HG03378 (cell line): ENCODE measurements at regions not wholly inside any gene's neighbourhood (a gene's known extent, or its start where the extent isn't known, plus 50 kb on each side); places are given as distances from the start of the nearest gene placed in this dataset.
"Not testable (repeated sequence)": the region's sequence is repeated elsewhere in the genome, so short reads cannot be mapped to it uniquely, and the experiment has no call there.

Experiments used
- ATAC-seq: cut with Tn5 transposase; IDR thresholded peaks from one replicate; pipeline ENCODE4 v1.9.1; 2021; ENCODE audit warnings: mild to moderate bottlenecking, moderate library complexity; ENCODE audit not compliant: unreplicated experiment

DNA sequence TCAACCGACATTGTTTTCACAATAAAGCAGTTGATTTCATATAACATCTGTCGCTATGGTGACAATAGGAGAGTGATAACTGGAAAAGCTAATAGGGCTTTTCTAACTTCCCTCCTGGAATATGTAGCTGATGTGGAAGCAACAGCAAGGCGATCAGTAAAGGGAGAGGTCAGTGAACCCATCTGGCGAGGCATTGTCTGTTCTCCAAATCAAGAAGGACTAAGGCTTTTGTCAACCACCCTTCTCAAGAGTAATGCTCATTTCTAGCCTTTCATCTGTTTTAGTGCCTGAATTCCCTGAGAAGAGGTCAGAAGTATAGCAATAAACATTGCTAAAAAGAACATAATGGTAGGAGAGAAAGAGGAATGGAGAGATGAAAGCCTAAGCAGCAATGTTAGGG lies 201.3 kb downstream of the AKAP7 start:
- ATAC-seq = no peak

DNA sequence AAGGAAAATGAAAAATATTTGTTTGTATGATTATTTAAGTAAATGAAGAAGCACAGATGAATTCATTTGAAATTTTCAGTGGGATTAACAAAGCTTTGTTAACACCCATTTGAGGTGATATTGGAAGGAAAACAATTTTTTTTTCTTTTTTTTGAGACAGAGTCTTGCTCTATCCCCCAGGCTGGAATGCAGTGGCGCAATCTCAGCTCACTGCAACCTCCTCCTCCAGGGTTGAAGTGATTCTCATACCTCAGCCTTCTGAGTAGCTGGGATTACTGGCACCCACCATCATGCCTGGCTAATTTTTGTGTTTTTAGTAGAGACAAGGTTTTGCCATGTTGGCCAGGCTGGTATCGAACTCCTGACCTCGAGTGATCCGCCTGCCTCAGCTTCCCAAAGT lies 211.6 kb downstream of the AKAP7 start:
- ATAC-seq = not testable (repeated sequence)

DNA sequence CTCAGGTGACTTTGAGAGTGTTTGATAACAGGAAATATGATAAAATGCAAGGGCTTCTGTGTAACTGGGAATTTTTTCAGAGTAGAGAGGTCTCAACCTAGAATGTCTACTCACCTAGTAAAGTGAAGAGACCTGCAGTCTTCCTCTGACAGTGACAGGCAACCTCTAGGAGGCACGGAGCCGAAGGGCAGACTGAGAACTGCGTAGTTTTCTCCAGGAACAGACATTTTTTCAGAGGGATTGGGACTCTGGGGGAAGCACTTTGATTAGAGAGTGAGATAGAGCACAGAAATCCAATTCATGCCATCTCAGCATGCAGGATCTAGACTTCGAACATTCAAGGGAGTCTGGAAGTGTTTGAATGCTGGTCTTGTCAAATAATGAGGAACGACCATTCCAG lies 213.3 kb downstream of the AKAP7 start:
- no peak for ATAC-seq

DNA sequence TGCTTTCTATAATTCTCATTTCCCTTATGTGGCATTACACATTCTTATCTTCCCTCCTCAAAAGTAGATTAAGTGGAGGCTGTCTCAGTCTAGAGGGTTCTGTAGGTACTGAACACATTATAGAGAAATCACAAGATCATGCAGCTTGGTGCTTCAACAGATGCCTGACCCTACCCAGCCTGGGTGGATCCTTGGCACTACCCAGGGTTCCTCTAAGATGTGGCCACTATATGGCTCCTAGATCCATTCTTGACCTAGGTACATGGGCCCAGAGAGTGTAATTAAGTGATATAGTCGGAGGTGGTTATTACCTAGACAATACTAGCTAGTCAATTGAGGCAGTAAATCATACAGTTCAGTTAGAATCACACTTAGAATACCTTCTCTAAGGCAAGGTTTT lies 213.9 kb downstream of the AKAP7 start:
- no peak for ATAC-seq

DNA sequence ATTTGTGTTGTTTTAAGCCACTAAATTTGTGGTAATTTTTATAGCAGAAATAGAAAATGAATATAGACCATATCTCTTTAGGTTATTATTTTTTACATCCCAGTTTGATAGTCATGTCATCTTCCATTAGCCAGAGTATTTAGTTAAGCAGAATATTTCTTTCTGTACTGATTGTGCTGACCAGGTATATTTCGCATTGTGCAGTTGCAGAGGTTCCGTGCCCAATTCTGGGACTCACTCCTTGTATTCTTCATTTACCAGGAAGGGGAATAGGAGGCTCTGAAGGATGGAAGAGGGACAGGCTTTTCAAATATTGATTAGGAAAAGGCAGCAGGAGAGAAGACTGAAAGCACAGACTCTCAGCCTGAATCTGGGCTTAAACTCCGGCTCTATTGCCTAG lies 217.8 kb downstream of the AKAP7 start:
- ATAC-seq = no peak

DNA sequence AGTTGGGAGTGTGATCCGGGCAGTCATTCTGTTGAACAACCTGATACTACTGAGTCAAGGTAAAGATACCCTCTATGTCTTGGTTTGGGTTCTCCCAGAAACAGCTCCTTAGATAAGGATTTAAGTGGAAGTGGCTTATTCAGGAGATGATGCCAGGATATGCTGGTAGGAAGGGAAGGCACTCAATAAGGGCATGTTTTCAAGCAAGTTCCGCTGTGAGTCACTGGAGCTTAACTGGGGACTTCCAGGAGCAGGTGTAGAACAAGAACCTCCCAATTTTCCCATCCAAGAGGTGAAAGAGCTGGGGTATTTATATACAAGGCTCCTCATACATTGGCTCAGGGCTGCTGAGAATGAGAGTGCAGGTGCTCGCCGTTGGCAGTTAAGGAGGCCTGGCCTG lies 218.6 kb downstream of the AKAP7 start:
- ATAC-seq = no peak

DNA sequence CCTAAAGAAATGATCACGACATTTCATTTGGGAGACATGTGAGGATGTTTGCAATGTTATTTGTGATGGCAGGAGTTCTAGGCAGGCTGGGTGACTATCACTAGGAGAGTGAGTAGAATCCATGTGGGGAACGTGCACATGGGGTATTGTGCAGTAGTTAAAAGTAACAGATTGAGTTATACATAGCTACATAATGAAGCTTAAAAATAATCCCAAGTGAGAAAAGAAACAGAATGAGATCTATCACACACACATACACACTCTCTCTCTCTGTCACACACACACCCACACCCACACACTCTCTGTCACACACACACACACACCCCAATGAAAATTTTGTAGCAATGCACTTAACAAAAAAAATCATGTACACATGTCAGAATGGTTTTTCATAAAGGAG lies 218.7 kb upstream of the ARG1 start:
- ATAC-seq = no peak

DNA sequence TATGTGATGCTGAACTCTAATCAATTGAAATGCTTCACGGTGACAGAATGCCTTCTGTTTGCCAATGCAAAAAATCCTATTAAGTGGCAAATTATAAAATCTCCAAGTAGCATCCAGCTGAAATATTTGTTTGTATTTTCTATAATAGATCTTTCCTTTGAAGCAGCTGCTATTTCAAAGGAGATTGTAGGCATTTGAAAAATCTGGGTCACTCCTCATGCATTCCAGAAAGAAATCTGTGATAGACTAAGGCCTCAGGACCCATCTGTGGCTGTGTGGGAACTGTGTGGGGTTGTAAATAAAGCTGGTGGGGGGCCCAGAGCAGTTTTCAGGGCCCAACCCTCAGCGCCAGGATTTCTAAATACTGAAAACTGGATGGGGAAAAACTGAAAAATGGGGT lies 216.9 kb upstream of the ARG1 start:
- ATAC-seq = no peak

DNA sequence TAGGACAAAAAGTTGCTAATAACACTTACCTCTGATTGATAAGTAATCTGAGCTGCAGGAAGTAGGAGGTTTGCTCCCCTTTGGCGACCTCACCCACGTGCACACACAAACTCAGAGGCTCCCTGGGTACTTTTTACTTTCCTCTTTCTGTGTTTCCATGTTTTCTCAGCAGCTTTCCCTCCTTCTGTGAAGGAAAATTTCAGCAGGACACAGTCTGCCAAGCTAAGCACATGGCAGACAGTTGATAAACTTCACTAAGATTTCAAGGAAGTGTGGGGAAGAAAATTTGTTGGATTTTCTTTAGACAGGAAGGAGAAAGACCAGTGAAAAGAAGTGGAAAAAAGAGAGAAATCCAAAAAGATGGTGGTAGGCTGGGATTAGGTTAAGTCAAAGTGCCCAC lies 215.5 kb upstream of the ARG1 start:
- no peak for ATAC-seq

DNA sequence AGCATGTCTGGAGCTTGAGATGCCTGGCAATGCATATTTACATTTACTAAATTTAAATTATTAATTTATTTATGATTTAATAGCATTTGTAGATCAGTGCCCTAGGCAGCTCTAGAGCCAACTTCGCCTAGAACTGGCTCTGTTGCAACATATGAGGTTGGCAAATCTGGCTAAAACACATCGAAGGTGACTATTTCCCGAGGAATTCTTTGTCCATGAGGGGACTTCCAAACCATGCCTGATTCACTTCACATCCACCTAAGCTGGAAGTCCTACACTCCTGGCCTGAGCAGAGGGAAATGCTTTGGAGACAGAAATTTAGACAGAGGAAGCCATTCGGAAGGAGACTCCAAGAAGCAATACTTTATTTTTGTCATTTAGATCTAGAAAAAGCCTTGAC lies 211.0 kb upstream of the ARG1 start:
- no peak for ATAC-seq

DNA sequence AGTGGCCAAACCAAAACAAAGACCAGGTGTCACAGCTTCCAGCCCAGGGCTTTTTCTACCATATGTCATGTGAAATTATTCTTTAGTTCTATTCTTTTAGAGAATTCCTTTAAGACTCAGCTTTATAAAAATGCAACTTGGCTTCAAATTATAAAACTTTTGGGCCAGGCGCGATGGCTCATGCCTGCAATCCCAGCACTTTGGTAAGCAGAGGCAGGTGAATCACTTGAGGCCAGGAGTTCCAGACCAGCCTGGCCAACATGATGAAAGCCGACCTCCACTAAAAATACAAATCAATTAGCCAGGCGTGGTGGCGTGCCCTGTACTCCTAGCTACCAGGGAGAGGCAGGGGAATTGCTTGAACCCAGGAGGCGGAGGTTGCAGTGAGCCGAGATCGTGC lies 210.3 kb upstream of the ARG1 start:
- ATAC-seq = no peak

DNA sequence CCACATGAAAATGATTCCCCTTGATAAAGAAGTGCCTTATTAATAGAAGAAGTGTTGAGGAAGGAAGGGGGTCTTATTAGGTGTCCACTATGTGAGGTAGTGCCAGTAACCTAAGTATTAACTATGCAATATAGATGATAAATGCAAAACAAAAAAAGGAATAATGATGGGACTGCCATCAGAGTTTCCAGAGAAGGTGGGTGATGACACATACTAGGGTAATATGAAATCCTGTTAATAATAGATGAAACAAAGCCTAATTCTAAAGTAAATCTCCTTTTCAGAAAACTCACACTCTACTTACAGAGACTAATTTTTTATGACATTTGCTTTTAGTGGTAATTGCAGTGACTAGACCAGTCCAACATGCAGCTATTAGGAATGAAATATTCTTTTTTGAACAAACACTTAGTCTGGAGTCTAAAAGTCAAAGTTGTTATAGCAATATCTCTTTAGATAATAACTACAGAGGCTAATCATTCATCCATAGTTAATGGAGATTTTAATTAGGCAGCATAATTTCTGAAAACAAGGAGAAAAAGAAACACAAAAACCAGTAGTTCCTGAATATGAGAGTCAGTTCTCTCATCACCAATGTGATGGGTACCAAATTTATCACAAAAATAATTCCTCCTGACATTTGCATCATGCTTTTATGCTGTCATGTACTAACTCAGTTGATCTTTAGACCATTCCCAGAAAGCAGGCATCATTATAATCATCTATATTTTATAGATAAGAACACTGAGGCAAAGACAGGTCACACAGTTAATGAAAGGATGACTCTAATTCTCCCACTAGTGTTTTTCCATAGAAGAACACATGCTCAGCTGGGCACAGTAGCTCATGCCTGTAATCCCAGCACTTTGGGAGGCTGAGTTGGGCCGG lies 208.8 kb upstream of the ARG1 start:
- ATAC-seq = no peak

DNA sequence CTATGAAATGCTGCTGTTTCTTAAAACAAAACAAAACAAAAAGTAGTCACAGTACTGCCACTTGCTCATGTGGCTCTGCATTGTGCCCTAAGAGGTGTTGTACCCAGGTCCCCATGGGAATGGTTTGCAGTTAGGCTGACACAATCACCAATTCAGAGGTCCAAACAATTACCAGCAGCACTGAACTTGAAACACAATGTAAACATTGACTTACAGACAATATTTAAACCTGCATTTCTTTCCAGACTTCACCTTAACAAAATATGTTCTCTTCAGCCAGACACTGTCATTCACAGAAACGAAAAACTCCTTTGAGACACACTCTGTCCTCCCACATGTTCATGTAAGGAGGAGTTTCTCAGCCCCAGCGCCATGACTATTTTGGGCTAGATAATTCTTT lies 206.8 kb upstream of the ARG1 start:
- no peak for ATAC-seq

DNA sequence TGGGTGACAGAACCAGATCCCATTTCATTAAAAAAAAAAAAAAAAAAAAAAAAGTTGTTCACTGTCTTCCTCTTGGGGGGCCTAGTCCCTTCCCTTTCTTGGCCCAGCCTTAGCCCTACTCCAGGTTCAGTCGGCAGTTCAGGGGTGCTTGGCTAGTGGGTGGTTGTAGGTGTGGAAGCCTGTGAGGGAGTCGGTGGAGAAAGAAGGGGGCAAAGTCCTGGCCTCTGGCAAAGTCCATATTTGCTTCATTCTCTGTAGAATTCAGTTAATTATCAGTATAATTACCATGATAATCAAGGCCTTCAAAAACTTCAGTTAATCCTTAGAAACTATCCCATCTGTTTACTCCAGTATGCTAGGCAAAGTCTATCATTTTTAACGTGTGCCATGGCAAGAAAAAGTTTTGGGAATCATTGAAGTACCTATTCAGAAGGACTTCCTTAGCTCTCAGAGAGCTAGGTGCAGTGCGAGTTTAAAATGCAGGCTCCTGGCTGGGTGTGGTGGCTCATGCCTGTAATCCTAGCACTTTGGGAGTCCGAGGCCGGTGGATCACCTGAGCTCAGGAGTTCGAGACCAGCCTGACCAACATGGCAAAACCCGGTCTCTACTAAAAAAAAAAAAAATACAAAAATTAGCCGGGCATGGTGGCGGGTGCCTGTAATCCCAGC lies 205.7 kb upstream of the ARG1 start:
- ATAC-seq = no peak

DNA sequence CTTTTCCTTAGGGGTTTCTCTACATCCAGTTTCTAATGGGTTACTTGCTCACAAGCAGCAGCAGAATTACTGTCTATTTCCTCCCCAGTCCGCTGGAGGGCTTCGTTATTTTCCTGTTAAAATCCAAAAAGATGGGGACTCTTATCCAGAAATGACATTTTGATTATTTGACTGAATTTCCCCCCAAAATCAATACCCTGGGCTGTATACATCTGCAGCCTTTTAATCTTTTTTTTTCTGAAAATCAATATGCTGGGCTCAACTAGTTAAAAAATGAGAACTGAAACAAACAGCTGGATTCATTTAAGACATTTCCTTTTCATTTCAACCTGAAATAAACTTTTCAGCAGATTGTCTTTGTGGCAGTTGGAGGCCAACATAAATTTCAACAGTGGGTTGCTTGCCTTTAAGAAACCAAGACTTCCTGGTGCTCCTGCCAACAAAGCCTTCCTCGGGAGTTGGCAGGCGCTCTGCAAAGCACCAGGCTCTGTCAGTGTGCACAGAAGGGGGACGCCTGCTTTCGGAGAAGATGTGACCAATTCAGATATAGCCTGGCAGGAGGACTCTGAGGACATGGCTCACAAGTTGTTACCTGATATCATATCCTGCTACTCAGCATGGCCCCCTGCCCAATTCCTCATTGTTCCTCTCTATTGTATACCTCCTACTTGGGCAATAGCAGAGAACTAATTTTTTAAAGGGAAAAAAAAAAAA lies 204.7 kb upstream of the ARG1 start:
- ATAC-seq = peak; percentile 72

DNA sequence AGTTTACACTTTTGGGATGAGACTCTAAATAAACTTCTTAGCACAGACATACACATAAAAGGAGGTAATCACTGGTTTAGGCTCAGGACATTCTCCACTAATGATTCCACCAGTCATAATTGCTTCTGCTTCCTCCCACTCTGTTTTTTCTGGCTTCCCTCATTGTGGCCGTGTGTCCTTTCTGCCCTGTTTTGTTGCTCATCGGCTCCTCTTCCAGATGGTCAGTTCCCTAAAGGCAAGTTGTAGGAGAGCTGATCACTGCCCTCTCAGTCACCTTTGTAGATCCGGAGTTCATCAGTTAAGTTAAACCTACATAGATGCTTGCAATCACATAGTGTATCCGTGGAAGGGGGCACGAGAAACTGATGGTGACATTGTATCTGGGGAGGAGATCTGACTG lies 200.5 kb upstream of the ARG1 start:
- ATAC-seq = no peak

DNA sequence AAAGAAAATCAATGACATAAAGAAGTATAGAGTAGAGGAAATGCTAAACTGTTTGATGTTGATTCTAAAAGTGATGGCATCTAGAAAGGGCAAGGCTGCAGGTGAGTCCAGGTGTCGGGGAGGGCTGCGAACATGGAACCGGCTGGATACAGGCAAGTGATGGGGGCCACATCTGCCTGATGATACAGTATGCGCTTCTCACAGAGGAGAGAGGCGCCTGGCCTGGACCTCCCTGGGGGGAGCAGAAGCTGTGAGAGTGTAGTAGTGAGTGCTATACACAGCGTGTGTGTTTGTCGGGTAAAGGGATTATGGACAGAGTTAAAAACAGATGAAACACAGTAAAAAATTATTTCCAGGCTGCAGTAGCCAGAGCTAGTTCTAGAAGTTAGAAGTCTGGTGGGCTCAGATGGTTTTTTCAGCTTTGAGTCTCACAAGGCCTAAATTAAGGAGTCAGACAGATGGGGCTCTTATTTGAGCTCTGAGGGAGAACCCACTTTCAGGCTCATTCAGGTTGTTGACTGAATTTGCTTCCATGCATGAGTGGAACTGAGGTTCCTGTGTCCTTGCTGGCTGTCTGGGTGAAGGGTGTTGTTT lies 195.8 kb upstream of the ARG1 start:
- ATAC-seq = no peak

DNA sequence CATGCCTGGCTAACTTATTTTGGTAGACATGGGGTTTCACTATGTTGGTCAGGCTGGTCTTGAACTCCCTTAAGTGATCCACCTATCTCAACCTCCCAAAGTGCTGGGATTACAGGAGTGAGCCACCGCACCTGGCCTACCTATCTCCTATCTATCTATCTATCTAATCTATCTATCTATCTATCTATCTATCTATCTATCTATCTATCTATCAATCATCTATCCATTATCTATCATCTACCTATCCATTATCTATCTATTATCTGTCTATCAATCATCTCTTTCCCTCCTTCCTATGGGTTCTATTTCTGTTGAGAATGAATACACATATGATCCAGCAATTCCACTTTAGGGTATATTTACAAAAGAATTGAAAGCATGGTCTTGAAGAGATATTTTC lies 194.2 kb upstream of the ARG1 start:
- no peak for ATAC-seq

DNA sequence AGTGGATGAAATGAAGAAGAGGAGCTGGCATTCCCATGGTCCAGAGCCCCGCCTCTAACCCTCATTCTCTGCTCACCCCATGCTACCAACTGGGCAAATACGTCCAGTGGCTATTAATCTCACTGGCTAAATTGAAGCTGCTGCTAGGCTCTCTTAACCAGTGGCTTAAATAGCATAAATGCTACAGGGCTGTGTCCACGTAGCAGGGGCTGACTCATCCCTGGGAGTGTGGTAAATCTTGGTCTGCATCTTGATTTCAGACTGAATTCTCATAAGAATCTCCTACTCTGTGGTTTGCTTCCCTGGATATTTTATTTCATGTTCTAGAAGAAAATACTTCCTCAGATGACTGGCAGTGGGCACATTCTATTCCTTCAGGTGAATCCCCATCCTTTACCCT lies 193.1 kb upstream of the ARG1 start:
- no peak for ATAC-seq

DNA sequence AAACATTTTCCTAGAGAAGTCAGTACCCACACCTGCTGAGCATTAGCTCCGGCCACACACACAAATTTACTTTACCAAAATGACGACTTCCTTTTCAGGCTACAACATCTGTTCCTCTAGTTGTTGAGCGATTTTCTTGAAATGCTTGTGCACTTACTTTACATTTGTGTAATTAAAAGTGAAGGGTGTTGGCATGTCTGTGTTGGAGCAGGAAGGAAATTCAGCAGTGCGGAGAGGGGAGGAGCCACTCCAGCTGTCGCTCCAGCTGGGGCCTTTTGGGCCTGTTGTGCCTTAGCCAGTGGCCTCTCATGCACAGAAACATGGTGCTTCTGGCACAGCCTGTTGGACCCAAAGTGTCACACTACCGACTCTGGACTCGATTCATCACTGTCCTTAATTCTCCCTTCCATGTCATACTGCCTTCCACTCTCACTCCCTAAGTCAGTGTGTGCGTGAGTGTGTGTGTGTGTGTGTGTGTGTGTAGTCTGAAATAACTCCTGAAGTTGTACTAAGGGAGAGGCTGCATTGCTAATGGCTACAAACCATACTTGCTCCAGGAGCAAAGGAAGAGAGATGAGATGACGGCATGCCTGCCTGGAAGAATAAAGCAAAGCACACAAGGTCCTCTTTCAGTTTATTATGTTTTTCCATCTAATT lies 191.8 kb upstream of the ARG1 start:
- ATAC-seq = no peak

DNA sequence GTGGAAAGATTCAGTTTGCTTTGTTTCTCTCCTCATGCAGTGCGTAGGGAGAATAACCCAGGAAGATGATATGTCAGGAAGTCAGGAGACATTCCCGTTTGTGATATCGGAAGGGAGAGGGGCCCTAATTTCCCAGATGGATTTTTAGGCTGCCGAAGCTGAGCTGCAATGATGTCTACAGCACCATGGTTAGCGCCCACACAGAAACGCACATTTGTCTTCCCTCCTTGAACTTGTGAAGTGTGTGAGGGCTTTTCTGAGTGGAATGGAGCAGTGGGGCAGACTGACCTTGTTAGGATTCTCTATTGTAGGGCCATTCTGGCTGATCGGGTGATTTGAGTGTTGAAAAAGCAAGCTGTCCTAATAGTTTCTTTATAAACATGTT lies 191.3 kb upstream of the ARG1 start:
- ATAC-seq = no peak
